Ishikawa (cell line): ENCODE measurements at regions not wholly inside any gene's neighbourhood (a gene's known extent, or its start where the extent isn't known, plus 50 kb on each side); places are given as distances from the start of the nearest gene placed in this dataset.

ENCODE experiments used
- CEBPB ChIP-seq: IDR thresholded peaks from 2 replicates; pipeline ENCODE4 v1.6.1; 2012
- CREB1 ChIP-seq: IDR thresholded peaks from 2 replicates; pipeline ENCODE4 v1.6.1; 2012; ENCODE audit warnings: low read depth
- EGR1 ChIP-seq: IDR thresholded peaks from 2 replicates; pipeline ENCODE4 v1.6.1; 2012
- EP300 ChIP-seq: IDR thresholded peaks from 2 replicates; pipeline ENCODE4 v1.6.1; 2012; ENCODE audit warnings: borderline replicate concordance
- FOXM1 ChIP-seq: IDR thresholded peaks from 2 replicates; pipeline ENCODE4 v1.6.1; 2012; ENCODE audit warnings: low read depth, borderline replicate concordance
- MAX ChIP-seq: IDR thresholded peaks from 2 replicates; pipeline ENCODE4 v1.6.1; 2012
- NFIC ChIP-seq: IDR thresholded peaks from 2 replicates; pipeline ENCODE4 v1.6.1; 2012
- RAD21 ChIP-seq: IDR thresholded peaks from 2 replicates; pipeline ENCODE4 v1.6.1; 2012; ENCODE audit warnings: low read depth
- REST ChIP-seq: IDR thresholded peaks from 2 replicates; pipeline ENCODE4 v1.6.1; 2012; ENCODE audit warnings: low read depth, mild to moderate bottlenecking
- TAF1 ChIP-seq: IDR thresholded peaks from 2 replicates; pipeline ENCODE4 v1.6.1; 2012; ENCODE audit warnings: low read depth, mild to moderate bottlenecking
- TCF12 ChIP-seq: IDR thresholded peaks from 2 replicates; pipeline ENCODE4 v1.6.1; 2012; ENCODE audit warnings: low read depth
- TEAD4 ChIP-seq: IDR thresholded peaks from 2 replicates; pipeline ENCODE4 v1.6.1; 2012
- USF1 ChIP-seq: IDR thresholded peaks from 2 replicates; pipeline ENCODE4 v1.6.1; 2012
- YY1 ChIP-seq: IDR thresholded peaks from 2 replicates; pipeline ENCODE4 v1.6.1; 2012; ENCODE audit warnings: low read depth
- ZBTB7A ChIP-seq: IDR thresholded peaks from 2 replicates; pipeline ENCODE4 v1.6.1; 2012; ENCODE audit warnings: low read depth

GRCh38 chr4:29013341-29013740 is 1706.8 kb upstream of the PCDH7 start:
- TF ChIP-seq CEBPB = no peak
- TF ChIP-seq REST = no peak
- TF ChIP-seq TCF12 = no peak
- no peak for TF ChIP-seq NFIC
- TF ChIP-seq RAD21 = no peak
- no peak for TF ChIP-seq MAX
- TF ChIP-seq TEAD4 = no peak
- no peak for TF ChIP-seq EP300
- TF ChIP-seq CREB1 = no peak

GRCh38 chr4:29014555-29014954 is 1705.6 kb upstream of the PCDH7 start:
- TF ChIP-seq EGR1 (no peak), REST (no peak), NFIC (no peak), YY1 (no peak)

- TF ChIP-seq REST (no peak), MAX (no peak), RAD21 (no peak), TEAD4 (no peak), ZBTB7A (no peak), TCF12 (no peak), TAF1 (no peak), EP300 (no peak), CEBPB (no peak), FOXM1 (no peak), YY1 (no peak), USF1 (no peak), NFIC (no peak), EGR1 (no peak), CREB1 (no peak)
Observed at GRCh38 chr4:29033703-29034102, 1686.5 kb upstream of the PCDH7 start.

- no peak for TF ChIP-seq MAX
- no peak for TF ChIP-seq USF1
Observed at GRCh38 chr4:29037501-29037900, 1682.7 kb upstream of the PCDH7 start.

- no peak for TF ChIP-seq MAX
- TF ChIP-seq TAF1 = no peak
- TF ChIP-seq REST = no peak
- TF ChIP-seq TEAD4 = no peak
- no peak for TF ChIP-seq CEBPB
- TF ChIP-seq EP300 = no peak
- no peak for TF ChIP-seq YY1
- no peak for TF ChIP-seq TCF12
- no peak for TF ChIP-seq ZBTB7A
- no peak for TF ChIP-seq FOXM1
- TF ChIP-seq EGR1 = no peak
- no peak for TF ChIP-seq NFIC
- no peak for TF ChIP-seq USF1
- TF ChIP-seq RAD21 = no peak
- no peak for TF ChIP-seq CREB1
Observed at GRCh38 chr4:29043411-29043810, 1676.8 kb upstream of the PCDH7 start.
